HG03565 (cell line): ENCODE measurements at regions not wholly inside any gene's neighbourhood (a gene's known extent, or its start where the extent isn't known, plus 50 kb on each side); places are given as distances from the start of the nearest gene placed in this dataset.

ENCODE experiments used
- ATAC-seq: cut with Tn5 transposase; IDR thresholded peaks from one replicate; pipeline ENCODE4 v1.9.1; 2021; ENCODE audit warnings: mild to moderate bottlenecking, moderate library complexity; ENCODE audit not compliant: unreplicated experiment

GRCh38 chr2:236317938-236318396 lies 53.8 kb upstream of the ASB18 start:
- ATAC-seq = no peak

DNA sequence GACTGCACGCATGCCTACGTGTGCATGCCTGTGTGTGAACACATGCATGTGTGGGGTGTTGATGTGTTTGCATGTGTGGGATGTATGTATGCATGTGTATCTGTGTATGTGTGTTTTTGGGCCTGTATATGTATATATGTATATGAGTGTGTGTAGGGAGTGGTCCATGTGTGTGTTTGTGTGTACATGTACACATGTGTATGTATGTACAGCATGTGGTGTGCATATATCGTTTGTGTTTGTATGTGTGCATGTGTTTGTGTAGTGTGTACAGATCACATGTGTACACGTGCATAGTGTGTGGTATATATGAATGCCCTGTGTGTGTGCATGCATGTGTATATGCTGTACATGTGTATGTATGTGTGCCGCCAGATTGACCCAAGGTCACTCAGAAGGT lies 54.2 kb upstream of the ASB18 start:
- no peak for ATAC-seq

GRCh38 chr2:236319036-236319435 lies 54.8 kb upstream of the ASB18 start:
- ATAC-seq = no peak

DNA sequence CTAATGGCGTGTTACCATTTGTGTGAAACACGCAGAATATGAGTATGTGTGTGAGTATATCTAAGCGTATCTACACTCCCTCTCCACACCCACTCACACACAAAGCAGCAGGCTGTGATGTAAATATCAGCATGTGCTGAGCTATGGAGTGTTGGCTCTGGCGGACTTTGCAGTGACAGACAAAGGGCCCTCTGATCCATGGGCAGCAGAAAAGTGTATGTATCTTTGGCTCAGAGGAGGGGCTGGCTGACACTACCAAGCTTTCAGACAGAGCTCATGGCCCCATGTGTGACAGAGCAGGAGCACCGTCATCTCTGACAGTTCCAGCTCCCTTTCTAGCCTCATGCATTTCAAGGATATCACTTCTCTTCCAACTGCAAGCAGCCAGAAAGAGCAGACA lies 57.2 kb upstream of the ASB18 start:
- no peak for ATAC-seq

GRCh38 chr2:236333417-236334121 lies 69.4 kb upstream of the ASB18 start:
- no peak for ATAC-seq

DNA sequence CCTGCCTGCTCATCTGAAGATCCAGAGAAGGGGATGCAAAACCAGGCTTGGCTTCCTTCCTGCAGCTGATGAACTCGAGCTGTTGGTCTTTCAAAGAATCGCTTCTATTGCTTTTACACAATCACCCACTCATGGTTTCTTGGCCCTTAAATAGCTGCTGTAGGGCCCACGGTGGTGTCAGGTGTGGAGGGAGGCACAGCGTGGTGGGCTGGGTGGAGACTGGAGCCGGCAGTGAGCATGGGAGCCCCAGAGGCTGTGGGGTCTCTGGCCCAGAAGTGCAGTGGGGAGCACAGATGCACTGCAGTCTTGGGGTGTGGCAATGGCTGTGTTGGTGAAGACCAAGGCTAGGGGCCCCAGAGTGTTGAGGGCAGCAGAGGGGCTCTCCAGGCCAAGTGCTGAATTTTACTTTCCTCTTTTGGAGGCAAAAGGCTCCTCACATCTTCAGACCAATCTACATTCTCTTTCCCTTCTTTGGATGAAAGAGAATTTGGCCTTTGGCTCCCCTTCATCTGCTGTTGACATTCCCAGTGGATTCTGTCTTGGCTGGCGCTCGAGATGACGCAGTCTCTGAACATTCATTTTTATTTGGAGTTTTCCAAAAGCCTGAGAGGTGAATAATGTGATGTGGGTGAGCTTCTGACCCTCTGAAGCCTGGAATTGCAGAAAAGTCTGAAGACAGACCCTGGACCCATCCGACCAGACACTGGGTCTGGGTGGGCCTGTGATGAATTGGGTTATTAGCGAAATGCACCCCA lies 70.1 kb upstream of the ASB18 start:
- no peak for ATAC-seq

GRCh38 chr2:236335696-236336574 lies 71.7 kb upstream of the ASB18 start:
- ATAC-seq = no peak

DNA sequence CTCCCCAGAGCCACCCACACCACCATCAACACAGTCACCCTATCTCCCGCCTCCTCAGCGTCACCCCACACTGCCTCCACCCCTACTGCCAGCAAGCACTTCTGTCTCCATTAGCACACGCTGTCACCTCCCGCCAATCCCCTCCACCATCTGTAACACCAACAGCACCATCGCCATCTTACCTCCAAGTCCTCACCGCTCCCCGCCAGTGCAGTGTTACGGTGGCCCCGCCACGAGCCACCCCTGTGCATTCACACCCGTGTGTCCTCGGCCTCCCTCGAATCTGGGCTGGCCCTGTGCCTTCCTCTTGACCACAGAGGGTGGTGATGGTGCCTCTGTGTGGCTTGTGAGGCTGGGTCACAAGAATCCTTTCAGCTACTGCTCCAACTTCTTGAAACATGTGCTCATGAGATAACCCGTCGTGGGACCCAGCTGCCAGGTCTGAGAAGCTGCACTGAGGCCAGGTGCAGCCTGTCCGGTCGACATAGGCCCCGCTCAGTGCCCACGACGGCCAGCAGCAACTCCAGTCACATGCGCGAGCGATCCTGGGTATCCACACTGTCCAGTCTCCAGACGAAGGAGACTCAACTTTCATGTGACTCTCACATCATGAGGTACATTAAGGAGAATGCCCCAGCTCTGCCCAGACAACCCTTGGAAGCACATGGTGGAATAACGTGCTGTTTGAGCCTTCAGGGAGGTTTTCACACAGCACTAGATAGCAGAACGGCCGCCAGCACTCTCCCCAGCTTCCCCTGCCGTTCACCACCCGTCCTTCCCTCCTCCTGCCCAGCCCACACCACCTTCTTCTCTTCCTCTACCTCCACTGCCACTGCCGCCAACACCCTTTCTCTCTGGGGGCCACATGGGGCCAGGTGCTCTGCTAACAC lies 72.6 kb upstream of the ASB18 start:
- ATAC-seq = no peak

DNA sequence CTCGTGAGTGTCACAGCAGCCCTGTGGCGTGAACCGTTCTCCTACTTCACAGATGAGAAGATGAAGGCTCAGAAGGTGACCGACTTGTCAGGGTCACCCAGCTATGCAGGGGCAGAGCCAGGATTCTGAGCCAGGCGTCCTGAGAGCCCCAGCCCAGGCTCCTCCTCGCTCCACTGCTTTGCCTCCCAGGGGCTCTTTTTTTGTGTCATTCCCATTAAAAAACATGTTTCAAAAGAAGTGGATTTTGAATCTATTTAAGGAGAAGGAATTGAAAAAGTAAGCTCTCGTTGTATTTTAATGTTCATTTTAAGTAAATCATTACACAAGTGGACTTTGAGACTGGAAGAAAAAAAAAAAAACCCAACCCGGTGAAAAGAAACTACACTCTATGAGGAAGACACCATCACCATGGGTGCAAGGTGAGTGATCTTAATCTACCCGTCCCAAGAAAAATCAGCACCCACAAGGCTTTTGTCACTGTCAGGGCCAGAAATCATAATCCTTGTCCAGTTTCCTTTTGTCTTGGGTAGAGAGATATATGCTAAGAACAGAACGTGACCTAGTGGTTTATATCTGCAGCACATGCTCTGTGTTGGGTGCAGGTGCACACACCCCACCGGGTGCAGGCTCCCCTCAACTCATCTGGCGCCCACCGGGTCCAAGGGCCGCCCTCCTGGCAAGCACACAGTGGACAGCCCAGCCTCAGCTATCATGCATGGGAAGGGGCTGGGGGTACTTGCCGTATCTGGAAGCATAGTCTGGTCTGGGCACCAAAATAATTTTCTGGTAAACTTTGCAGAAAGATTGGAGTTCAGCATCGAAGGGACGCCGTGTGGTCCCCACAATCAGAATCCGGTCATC lies 73.5 kb upstream of the ASB18 start:
- no peak for ATAC-seq

- ATAC-seq = no peak
Measured at GRCh38 chr2:236338495-236339184, 74.4 kb upstream of the ASB18 start.

- no peak for ATAC-seq
Measured at GRCh38 chr2:236340251-236340650, 76.0 kb upstream of the ASB18 start.

DNA sequence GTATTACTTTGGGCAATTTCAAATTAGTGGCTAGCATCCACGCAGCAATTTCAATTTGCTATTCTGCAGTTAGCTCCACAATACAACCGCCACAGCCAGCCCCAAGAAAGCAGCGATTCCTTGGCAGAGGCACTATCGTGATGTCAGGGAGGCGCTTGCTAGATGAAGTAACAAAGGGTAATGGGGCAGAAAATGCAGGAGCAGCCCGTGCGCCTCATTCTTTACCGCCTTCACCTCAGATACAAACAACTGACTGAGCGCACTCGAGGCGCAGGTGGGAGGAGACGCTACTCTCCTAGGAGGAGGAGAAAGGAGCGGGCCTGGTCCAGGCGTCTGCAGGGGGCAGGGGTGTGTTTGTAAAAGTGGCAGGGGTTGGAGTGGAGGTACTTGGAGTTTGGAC lies 76.9 kb upstream of the ASB18 start:
- no peak for ATAC-seq

DNA sequence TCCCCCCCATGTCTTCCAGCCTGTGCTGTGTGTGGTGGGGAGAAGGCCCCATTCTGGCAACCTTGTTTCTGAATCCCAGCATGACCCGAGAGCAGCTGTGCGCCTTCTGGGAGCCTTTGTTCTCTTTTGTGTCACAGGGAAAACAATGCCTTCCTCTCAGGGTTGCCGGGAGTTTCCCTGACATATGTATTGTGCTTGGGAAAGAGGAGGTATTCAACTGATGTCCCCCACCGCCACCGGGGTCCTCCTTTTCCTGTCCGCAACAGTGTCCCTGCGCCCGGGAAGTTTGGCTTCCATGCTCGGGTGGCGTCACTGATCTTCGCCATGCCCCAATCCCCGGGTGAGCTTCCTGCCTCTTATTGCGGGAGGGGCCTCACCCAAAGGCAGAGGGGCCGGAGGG lies 77.5 kb upstream of the ASB18 start:
- no peak for ATAC-seq

DNA sequence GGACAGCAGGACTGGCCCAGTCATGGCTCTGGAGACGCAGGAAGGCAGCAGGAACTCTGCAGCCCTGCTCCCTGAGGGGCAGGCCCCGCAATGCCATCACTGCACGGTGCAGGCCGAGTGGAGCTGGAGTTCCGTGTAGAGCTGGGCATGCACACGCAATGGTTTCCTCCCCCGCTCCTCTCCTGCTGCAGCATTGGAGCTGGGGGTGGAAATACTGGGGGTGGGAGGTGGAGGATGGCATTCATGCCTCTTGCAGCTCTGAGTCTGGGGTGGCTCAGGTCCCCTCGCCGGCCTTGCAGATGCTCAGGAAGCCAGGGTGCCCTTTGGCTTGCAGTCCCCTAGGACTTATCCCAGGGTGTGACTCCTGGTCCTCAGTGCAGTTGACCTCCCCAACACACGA lies 78.3 kb upstream of the ASB18 start:
- no peak for ATAC-seq

DNA sequence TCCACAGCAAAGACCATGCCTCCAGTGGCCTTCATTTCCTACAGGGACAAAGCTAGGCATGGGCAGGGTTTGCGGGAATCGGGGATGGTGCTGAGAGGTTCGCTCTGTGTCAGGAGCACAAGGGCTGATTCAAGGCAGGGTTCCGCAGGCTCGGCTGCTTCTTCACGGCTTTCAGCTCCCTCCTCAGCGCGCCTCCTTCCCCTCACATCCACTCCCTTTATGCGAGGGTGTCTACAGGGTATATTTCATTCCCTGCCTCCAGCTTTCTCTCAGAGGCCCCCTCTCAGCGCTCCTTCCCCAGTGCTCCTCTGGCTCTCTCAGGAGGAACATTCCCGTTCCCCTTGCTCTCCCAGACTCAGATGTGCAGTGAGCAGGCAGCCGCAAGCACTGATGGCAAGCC lies 78.7 kb upstream of the ASB18 start:
- no peak for ATAC-seq

DNA sequence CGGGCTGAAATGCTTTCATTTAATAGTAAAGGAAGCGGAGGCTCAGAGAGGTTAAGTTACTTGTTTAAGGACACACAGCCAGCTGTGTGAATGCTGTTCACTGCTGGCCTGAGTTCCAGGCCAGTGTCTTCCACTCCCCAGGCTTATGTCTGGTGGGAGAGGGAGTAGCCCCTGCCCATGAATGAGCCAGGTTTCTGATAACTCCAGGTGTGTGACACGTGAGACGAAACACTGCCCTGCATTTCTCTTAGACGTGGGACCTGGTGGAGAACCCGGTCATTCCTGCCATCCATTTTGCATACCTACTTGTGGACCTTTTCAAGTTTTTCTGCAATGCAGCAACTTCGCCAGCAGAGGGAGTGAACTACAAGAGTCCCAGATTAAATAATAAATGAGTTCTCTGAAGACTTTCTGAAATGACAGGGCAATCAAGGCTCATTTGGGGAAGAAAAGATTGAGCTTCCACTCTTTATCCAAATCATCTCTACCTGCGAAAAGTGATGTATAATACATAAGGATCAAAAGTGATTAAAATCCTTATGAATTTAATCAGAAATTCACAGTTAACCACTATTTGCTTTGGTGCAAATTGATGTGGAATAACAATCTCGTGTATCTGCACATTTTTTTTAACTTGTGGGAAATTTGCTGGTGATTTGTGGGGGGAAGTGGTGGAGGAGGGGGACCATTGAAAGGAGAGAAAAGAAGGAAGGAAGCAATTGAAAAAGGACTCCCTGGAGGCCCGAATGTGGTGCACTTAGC lies 79.4 kb upstream of the ASB18 start:
- ATAC-seq = no peak

GRCh38 chr2:236344446-236344845 lies 80.2 kb upstream of the ASB18 start:
- ATAC-seq = no peak

GRCh38 chr2:236345081-236345714 lies 81.0 kb upstream of the ASB18 start:
- no peak for ATAC-seq
